ENCODE measurements at regions not wholly inside any gene's neighbourhood (a gene's known extent, or its start where the extent isn't known, plus 50 kb on each side); places are given as distances from the start of the nearest gene placed in this dataset.
"Not testable (repeated sequence)": the region's sequence is repeated elsewhere in the genome, so short reads cannot be mapped to it uniquely, and the experiment has no call there.

- H3K27me3 ChIP-seq (ENCODE audit: control insufficient read depth, insufficient read depth); H3K4me1 ChIP-seq (ENCODE audit: control insufficient read depth, insufficient read depth, low read length); H3K9me3 ChIP-seq (ENCODE audit: control insufficient read depth, low read length); H3K27ac ChIP-seq (ENCODE audit: low read length); H3K4me3 ChIP-seq (ENCODE audit: low read length); intact Hi-C loops (cut with DNase I); DNase-seq; ATAC-seq: not testable (repeated sequence)
- WGBS, result 77% methylated on average over 4 of the region's 4 CpGs
Measured at GRCh38 chr19:31031455-31031854, 317.8 kb downstream of the TSHZ3 start.

GRCh38 chr19:31023038-31023437 lies 326.2 kb downstream of the TSHZ3 start:
- Histone ChIP-seq H3K4me1 (ENCODE audit: control insufficient read depth, insufficient read depth, low read length) (no peaks in the 10 kb centered on the region), H3K27ac (ENCODE audit: low read length) (no peak overlapping the region), H3K27me3 (ENCODE audit: control insufficient read depth, insufficient read depth) (no peaks in the 10 kb centered on the region), H3K4me3 (ENCODE audit: low read length) (no peak overlapping the region), H3K9me3 (ENCODE audit: control insufficient read depth, low read length) (no peaks in the 10 kb centered on the region)
- intact Hi-C loops (cut with DNase I), result no loop called here
- peak in 1 of 3 donors; percentile 58 for DNase-seq
- 63% methylated on average over 10 of the region's 10 CpGs for WGBS
- no peak for ATAC-seq

- Histone ChIP-seq H3K4me3 (ENCODE audit: low read length) (no peak overlapping the region), H3K27me3 (ENCODE audit: control insufficient read depth, insufficient read depth) (no peaks in the 10 kb centered on the region), H3K9me3 (ENCODE audit: control insufficient read depth, low read length) (no peaks in the 10 kb centered on the region), H3K27ac (ENCODE audit: low read length) (no peak overlapping the region), H3K4me1 (ENCODE audit: control insufficient read depth, insufficient read depth, low read length) (no peaks in the 10 kb centered on the region)
- intact Hi-C loops (cut with DNase I), result no loop called here
- ATAC-seq, result no peak
- no peak for DNase-seq
- 90% methylated on average over 5 of the region's 5 CpGs for WGBS
Measured at GRCh38 chr19:31018936-31019335, 330.3 kb downstream of the TSHZ3 start.

DNA sequence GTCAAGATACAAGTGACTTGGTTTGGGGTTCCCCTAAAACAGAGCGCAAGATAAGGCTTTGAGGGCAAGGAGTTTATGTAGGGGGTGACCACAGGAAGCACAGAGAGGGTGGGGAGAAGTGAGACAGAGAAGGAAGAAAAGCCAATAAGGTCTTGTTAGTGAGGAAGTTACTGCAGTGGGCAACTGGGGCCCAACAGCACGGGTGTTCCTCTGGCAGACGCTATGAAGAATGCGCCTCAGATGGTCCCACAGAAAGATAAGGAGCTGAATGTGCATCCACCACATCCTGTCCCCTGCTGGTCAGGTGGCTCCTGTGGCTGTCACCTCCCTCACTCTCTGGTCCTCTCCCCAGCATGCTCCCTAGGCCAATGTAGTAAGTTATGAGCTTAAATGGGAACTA lies 333.5 kb downstream of the TSHZ3 start:
- DNase-seq, result no peak
- no peak overlapping the region for H3K27ac ChIP-seq (ENCODE audit: low read length)
- intact Hi-C loops (cut with DNase I), result no loop called here
- H3K4me3 ChIP-seq (ENCODE audit: low read length), result no peak overlapping the region
- no peaks in the 10 kb centered on the region for H3K9me3 ChIP-seq (ENCODE audit: control insufficient read depth, low read length)
- ATAC-seq, result no peak
- 76% methylated on average over 4 of the region's 4 CpGs for WGBS
- H3K27me3 ChIP-seq (ENCODE audit: control insufficient read depth, insufficient read depth), result no peaks in the 10 kb centered on the region
- H3K4me1 ChIP-seq (ENCODE audit: control insufficient read depth, insufficient read depth, low read length), result no peaks in the 10 kb centered on the region

- ATAC-seq (no peak), DNase-seq (no peak)
- H3K4me1 ChIP-seq (ENCODE audit: control insufficient read depth, insufficient read depth, low read length), result no peaks in the 10 kb centered on the region
- H3K4me3 ChIP-seq (ENCODE audit: low read length), result no peak overlapping the region
- no peaks in the 10 kb centered on the region for H3K27me3 ChIP-seq (ENCODE audit: control insufficient read depth, insufficient read depth)
- intact Hi-C loops (cut with DNase I), result no loop called here
- H3K9me3 ChIP-seq (ENCODE audit: control insufficient read depth, low read length), result no peaks in the 10 kb centered on the region
- H3K27ac ChIP-seq (ENCODE audit: low read length), result no peak overlapping the region
Measured at GRCh38 chr19:31014668-31015067, 334.6 kb downstream of the TSHZ3 start.

- H3K4me3 ChIP-seq (ENCODE audit: low read length), result no peak overlapping the region
- no peak overlapping the region for H3K27ac ChIP-seq (ENCODE audit: low read length)
- ATAC-seq, result no peak
- no peaks in the 10 kb centered on the region for H3K27me3 ChIP-seq (ENCODE audit: control insufficient read depth, insufficient read depth)
- no peaks in the 10 kb centered on the region for H3K4me1 ChIP-seq (ENCODE audit: control insufficient read depth, insufficient read depth, low read length)
- intact Hi-C loops (cut with DNase I), result no loop called here
- no peak for DNase-seq
- H3K9me3 ChIP-seq (ENCODE audit: control insufficient read depth, low read length), result no peaks in the 10 kb centered on the region
- WGBS, result 58% methylated on average over 5 of the region's 5 CpGs
Measured at GRCh38 chr19:31013384-31014020, 335.7 kb downstream of the TSHZ3 start.

GRCh38 chr19:31002518-31003244 lies 346.6 kb downstream of the TSHZ3 start:
- WGBS, result 66% methylated on average over 12 of the region's 12 CpGs
- intact Hi-C loops (cut with DNase I), result no loop called here

DNA sequence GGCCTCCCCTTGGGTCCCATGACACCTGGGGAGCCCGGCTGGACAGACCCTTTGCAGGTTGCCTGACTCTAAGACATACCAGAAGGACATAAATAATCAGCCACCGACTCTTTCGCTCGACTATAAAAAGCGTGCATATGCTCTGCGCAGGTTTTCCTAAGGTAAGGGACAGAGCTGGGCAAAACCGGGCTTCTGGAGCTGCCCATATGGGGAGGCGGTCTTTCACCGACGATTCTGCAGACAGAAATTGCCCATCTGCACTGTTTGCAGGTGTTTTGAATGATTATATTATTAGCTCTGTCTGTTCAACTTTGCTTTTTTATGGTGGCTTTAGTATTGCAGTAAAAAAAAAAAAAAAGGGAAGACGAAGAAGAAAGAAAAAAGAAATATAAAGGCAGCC lies 347.2 kb downstream of the TSHZ3 start:
- 85% methylated on average over 11 of the region's 11 CpGs for WGBS
- no peak for DNase-seq
- Histone ChIP-seq H3K4me3 (ENCODE audit: low read length) (no peak overlapping the region), H3K4me1 (ENCODE audit: control insufficient read depth, insufficient read depth, low read length) (no peaks in the 10 kb centered on the region), H3K27me3 (ENCODE audit: control insufficient read depth, insufficient read depth) (no peaks in the 10 kb centered on the region), H3K9me3 (ENCODE audit: control insufficient read depth, low read length) (no peaks in the 10 kb centered on the region), H3K27ac (ENCODE audit: low read length) (no peak overlapping the region)
- intact Hi-C loops (cut with DNase I), result no loop called here
- ATAC-seq, result no peak

More at GRCh38 chr19:31002518-31003244, 346.6 kb downstream of the TSHZ3 start:
- H3K4me3 ChIP-seq (ENCODE audit: low read length), result no peak overlapping the region
- H3K4me1 ChIP-seq (ENCODE audit: control insufficient read depth, insufficient read depth, low read length), result no peaks in the 10 kb centered on the region
- no peaks in the 10 kb centered on the region for H3K27me3 ChIP-seq (ENCODE audit: control insufficient read depth, insufficient read depth)
- no peak for DNase-seq
- ATAC-seq, result no peak
- no peak overlapping the region for H3K27ac ChIP-seq (ENCODE audit: low read length)
- no peaks in the 10 kb centered on the region for H3K9me3 ChIP-seq (ENCODE audit: control insufficient read depth, low read length)

GRCh38 chr19:31000913-31001312 lies 348.3 kb downstream of the TSHZ3 start:
- H3K9me3 ChIP-seq (ENCODE audit: control insufficient read depth, low read length), result no peaks in the 10 kb centered on the region
- intact Hi-C loops (cut with DNase I), result no loop called here
- no peak overlapping the region for H3K27ac ChIP-seq (ENCODE audit: low read length)
- WGBS, result 71% methylated on average over 2 of the region's 2 CpGs
- DNase-seq (no peak), ATAC-seq (no peak)
- H3K27me3 ChIP-seq (ENCODE audit: control insufficient read depth, insufficient read depth), result no peaks in the 10 kb centered on the region
- H3K4me1 ChIP-seq (ENCODE audit: control insufficient read depth, insufficient read depth, low read length), result no peaks in the 10 kb centered on the region
- no peak overlapping the region for H3K4me3 ChIP-seq (ENCODE audit: low read length)

GRCh38 chr19:30999726-31000125 lies 349.5 kb downstream of the TSHZ3 start:
- Histone ChIP-seq H3K4me1 (ENCODE audit: control insufficient read depth, insufficient read depth, low read length) (no peaks in the 10 kb centered on the region), H3K4me3 (ENCODE audit: low read length) (no peak overlapping the region), H3K27ac (ENCODE audit: low read length) (no peak overlapping the region), H3K9me3 (ENCODE audit: control insufficient read depth, low read length) (no peaks in the 10 kb centered on the region), H3K27me3 (ENCODE audit: control insufficient read depth, insufficient read depth) (no peaks in the 10 kb centered on the region)
- intact Hi-C loops (cut with DNase I), result no loop called here
- WGBS, result 63% methylated on average over 2 of the region's 2 CpGs
- ATAC-seq (no peak), DNase-seq (no peak)

DNA sequence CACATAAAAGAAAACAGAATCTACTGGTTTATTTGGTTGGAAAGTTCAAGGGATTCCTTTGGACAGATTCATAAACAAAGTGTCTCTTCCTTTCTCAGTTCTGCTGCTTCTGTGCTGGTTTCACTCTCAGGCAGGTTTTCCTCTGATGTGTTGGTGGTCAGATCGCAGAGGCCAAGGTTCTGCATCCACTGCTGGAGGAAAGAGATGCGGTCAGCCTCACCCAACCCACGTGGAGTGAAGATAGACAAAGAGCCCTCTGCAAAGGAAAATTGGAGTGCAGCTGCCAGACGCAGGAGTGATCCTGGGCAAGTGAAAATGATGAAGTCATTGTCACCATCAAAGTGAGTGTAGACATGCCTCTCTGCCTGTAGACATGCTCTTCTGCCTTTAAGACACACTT lies 352.0 kb downstream of the TSHZ3 start:
- 69% methylated on average over 4 of the region's 4 CpGs for WGBS
- Histone ChIP-seq H3K4me1 (ENCODE audit: control insufficient read depth, insufficient read depth, low read length) (no peaks in the 10 kb centered on the region), H3K27me3 (ENCODE audit: control insufficient read depth, insufficient read depth) (no peaks in the 10 kb centered on the region), H3K9me3 (ENCODE audit: control insufficient read depth, low read length) (no peaks in the 10 kb centered on the region), H3K27ac (ENCODE audit: low read length) (no peak overlapping the region), H3K4me3 (ENCODE audit: low read length) (no peak overlapping the region)
- DNase-seq (no peak), ATAC-seq (no peak)
- intact Hi-C loops (cut with DNase I), result no loop called here

Measured in right cardiac atrium (tissue), 5 donors.